GM23338 (cell line): ENCODE measurements at regions not wholly inside any gene's neighbourhood (a gene's known extent, or its start where the extent isn't known, plus 50 kb on each side); places are given as distances from the start of the nearest gene placed in this dataset.

Experiments
- ATAC-seq: fragments of 200-7000 bp; cut with Tn5 transposase; 3 replicates; pipeline ENCODE4 v1.9.1; 2020
- DNase-seq: peaks from one replicate; pipeline ENCODE4 v3.0.0-alpha.2; 2015; ENCODE audit warnings: low spot score
- H2AFZ ChIP-seq: fragments of 200-600 bp; sonication (generic); 2 replicates; pipeline ENCODE4 v1.8.0; 2016; ENCODE audit warnings: antibody characterized with exemption, mild to moderate bottlenecking, moderate library complexity
- H3F3A ChIP-seq: fragments of 200-600 bp; sonication (generic); replicated peaks from 2 replicates; pipeline ENCODE4 v1.8.0; 2017; ENCODE audit warnings: antibody characterized with exemption, mixed run types, low read depth
- H3K27ac ChIP-seq: fragments of 200-600 bp; sonication (generic); 2 replicates; pipeline ENCODE4 v1.6.1; 2016; ENCODE audit warnings: low read depth
- H3K27me3 ChIP-seq: fragments of 200-600 bp; sonication (generic); 2 replicates; pipeline ENCODE4 v1.8.0; 2016; ENCODE audit warnings: mild to moderate bottlenecking, mixed run types, moderate library complexity; ENCODE audit not compliant: insufficient read depth
- H3K36me3 ChIP-seq: fragments of 200-600 bp; sonication (generic); 2 replicates; pipeline ENCODE4 v1.8.0; 2016; ENCODE audit warnings: mild to moderate bottlenecking; ENCODE audit not compliant: insufficient read depth
- H3K4me1 ChIP-seq: fragments of 200-600 bp; sonication (generic); 2 replicates; pipeline ENCODE4 v1.8.0; 2016; ENCODE audit warnings: mild to moderate bottlenecking, moderate library complexity; ENCODE audit not compliant: insufficient read depth
- H3K4me2 ChIP-seq: fragments of 200-600 bp; sonication (generic); 2 replicates; pipeline ENCODE4 v1.7.1; 2017; ENCODE audit warnings: mixed run types
- H3K4me3 ChIP-seq: fragments of 200-600 bp; sonication (generic); 2 replicates; pipeline ENCODE4 v1.6.1; 2016; ENCODE audit warnings: mixed run types
- H3K79me2 ChIP-seq: fragments of 200-600 bp; sonication (generic); replicated peaks from 2 replicates; pipeline ENCODE4 v1.8.0; 2017; ENCODE audit warnings: mild to moderate bottlenecking; ENCODE audit not compliant: insufficient read depth
- H3K9me2 ChIP-seq: fragments of 200-600 bp; sonication (generic); 2 replicates; pipeline ENCODE4 v1.8.0; 2017; ENCODE audit not compliant: insufficient read depth
- H4K20me1 ChIP-seq: fragments of 200-600 bp; sonication (generic); replicated peaks from 2 replicates; pipeline ENCODE4 v1.8.0; 2017; ENCODE audit warnings: mild to moderate bottlenecking; ENCODE audit not compliant: insufficient read depth
- H3K27ac Mint-ChIP-seq: 2 replicates; pipeline ENCODE4 v1.8.0; 2020; ENCODE audit warnings: inconsistent platforms, mild to moderate bottlenecking, moderate library complexity, mixed read lengths
- H3K27me3 Mint-ChIP-seq: 3 replicates; pipeline ENCODE4 v1.8.0; 2022; ENCODE audit warnings: low read depth, mild to moderate bottlenecking, moderate library complexity, mixed read lengths, inconsistent platforms; ENCODE audit not compliant: insufficient read depth, poor library complexity
- H3K36me3 Mint-ChIP-seq: 3 replicates; pipeline ENCODE4 v1.8.0; 2021; ENCODE audit warnings: low read depth, mild to moderate bottlenecking, inconsistent platforms, moderate library complexity, mixed read lengths
- H3K4me1 Mint-ChIP-seq: 3 replicates; pipeline ENCODE4 v1.8.0; 2020; ENCODE audit warnings: mild to moderate bottlenecking, inconsistent platforms, mixed read lengths
- H3K4me3 Mint-ChIP-seq: 3 replicates; pipeline ENCODE4 v1.8.0; 2021; ENCODE audit warnings: moderate library complexity, mild to moderate bottlenecking, inconsistent platforms, mixed read lengths
- H3K9me3 Mint-ChIP-seq: 3 replicates; pipeline ENCODE4 v1.8.0; 2020; ENCODE audit warnings: moderate library complexity, mild to moderate bottlenecking, inconsistent platforms, mixed read lengths
- EZH2phosphoT487 ChIP-seq: fragments of 200-600 bp; sonication (generic); IDR thresholded peaks from one replicate; pipeline ENCODE4 v1.8.1; 2018; ENCODE audit warnings: antibody characterized with exemption; ENCODE audit not compliant: unreplicated experiment
- POLR2AphosphoS5 ChIP-seq: IDR thresholded peaks from 2 replicates; pipeline ENCODE4 v1.6.1; 2016; ENCODE audit warnings: antibody characterized with exemption, low read depth
- REST ChIP-seq: IDR thresholded peaks from one replicate; pipeline ENCODE4 v1.6.1; 2018; ENCODE audit warnings: antibody characterized with exemption; ENCODE audit not compliant: unreplicated experiment
- ZNF462 ChIP-seq: fragments of 250-450 bp; sonication (Bioruptor Pico); IDR thresholded peaks from 2 replicates; pipeline ENCODE4 v1.5.0; 2020; ENCODE audit warnings: mild to moderate bottlenecking, moderate library complexity
- TF ChIP-seq, protein P1 (sequence below), 2 experiments: fragments of 200-600 bp in 1 of 2; sonication (generic) in 1 of 2; conservative IDR thresholded peaks; 2 replicates each; pipeline versions ENCODE4 v1.5.1 to v1.6.1; 2016 to 2017; ENCODE audit warnings: antibody characterized with exemption in 2 of 2, low read depth in 2 of 2, mild to moderate bottlenecking in 2 of 2, moderate library complexity in 1 of 2

DNA sequence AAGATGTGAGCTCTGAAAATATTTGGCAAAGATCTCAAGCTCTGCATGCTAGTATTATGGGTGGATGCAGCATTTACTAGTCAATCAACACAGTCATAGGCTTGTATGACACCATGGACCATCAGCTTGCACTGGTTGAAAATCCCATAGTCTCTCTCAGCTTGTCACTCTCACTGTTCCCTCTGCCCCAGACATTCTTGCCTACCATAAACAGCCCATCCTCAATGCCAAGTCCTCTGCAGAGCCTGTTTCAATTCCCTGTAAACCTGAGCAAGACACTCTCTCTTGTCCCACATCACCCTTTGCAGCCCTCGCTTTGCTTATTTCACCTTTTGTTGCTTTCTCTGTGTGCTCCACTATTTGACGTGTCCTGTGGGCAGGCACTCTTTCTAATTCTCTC is 264.6 kb downstream of the ICE1 start (continued):
- no peak for TF ChIP-seq ZNF462
- TF ChIP-seq REST = no peak

- H3K27me3 ChIP-seq = no peaks in the 10 kb centered on the region
- Mint-ChIP-seq H3K9me3 (peaks cover 8% of the 10 kb centered on the region; the same call in 2 of the 3 replicates), H3K27me3 (peaks cover 8% of the 10 kb centered on the region), H3K36me3 (peaks cover 3% of the 10 kb centered on the region; the same call in 2 of the 3 replicates), H3K27ac (no peak overlapping the region), H3K4me1 (peaks cover 16% of the 10 kb centered on the region), H3K4me3 (no peak overlapping the region)
- H3K27ac ChIP-seq = no peak overlapping the region
- H4K20me1 ChIP-seq = no peaks in the 10 kb centered on the region
- H3K4me3 ChIP-seq = no peak overlapping the region
- H3K36me3 ChIP-seq = no peaks in the 10 kb centered on the region
- no peak overlapping the region for H2AFZ ChIP-seq
- peaks cover 28% of the 10 kb centered on the region; the same call in 1 of the 2 replicates for H3K9me2 ChIP-seq
- ATAC-seq (no peak), DNase-seq (no peak)
- no peaks in the 10 kb centered on the region for H3K79me2 ChIP-seq
- H3K4me1 ChIP-seq = no peaks in the 10 kb centered on the region
- H3K4me2 ChIP-seq = no peak overlapping the region
- TF ChIP-seq REST (no peak), EZH2phosphoT487 (no peak), POLR2AphosphoS5 (no peak)
- TF ChIP-seq, protein P1, sequence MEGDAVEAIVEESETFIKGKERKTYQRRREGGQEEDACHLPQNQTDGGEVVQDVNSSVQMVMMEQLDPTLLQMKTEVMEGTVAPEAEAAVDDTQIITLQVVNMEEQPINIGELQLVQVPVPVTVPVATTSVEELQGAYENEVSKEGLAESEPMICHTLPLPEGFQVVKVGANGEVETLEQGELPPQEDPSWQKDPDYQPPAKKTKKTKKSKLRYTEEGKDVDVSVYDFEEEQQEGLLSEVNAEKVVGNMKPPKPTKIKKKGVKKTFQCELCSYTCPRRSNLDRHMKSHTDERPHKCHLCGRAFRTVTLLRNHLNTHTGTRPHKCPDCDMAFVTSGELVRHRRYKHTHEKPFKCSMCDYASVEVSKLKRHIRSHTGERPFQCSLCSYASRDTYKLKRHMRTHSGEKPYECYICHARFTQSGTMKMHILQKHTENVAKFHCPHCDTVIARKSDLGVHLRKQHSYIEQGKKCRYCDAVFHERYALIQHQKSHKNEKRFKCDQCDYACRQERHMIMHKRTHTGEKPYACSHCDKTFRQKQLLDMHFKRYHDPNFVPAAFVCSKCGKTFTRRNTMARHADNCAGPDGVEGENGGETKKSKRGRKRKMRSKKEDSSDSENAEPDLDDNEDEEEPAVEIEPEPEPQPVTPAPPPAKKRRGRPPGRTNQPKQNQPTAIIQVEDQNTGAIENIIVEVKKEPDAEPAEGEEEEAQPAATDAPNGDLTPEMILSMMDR (conservative IDR thresholded peaks at IDR 0.05; ENCODE audit: low read depth in 2 of 2) = no peak
- H3F3A ChIP-seq = no peaks in the 10 kb centered on the region
Observed at GRCh38 chr5:5686356-5686755, 263.9 kb downstream of the ICE1 start.
